ENCODE measurements at regions not wholly inside any gene's neighbourhood (a gene's known extent, or its start where the extent isn't known, plus 50 kb on each side); places are given as distances from the start of the nearest gene placed in this dataset.

DNA sequence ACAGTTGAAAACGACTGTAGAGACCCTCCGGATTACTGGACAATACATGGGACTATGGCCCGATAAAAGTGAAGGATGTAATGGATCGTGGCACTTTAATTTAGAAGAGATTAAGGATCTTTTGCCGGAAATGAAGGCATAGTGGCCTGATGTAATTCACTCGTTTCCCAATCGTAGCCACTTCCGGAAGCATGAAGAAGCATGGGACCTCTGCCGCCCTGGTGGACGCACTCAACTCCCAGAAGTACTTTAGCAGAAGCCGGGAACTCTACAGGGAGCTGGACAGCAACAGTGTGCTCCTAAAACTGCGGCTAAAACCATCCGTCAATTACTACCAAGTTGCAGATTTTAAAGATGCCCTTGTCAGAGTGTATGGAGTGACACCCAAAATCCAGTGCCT lies 59.6 kb upstream of the NUPR2 start:
- TF ChIP-seq, protein P1, sequence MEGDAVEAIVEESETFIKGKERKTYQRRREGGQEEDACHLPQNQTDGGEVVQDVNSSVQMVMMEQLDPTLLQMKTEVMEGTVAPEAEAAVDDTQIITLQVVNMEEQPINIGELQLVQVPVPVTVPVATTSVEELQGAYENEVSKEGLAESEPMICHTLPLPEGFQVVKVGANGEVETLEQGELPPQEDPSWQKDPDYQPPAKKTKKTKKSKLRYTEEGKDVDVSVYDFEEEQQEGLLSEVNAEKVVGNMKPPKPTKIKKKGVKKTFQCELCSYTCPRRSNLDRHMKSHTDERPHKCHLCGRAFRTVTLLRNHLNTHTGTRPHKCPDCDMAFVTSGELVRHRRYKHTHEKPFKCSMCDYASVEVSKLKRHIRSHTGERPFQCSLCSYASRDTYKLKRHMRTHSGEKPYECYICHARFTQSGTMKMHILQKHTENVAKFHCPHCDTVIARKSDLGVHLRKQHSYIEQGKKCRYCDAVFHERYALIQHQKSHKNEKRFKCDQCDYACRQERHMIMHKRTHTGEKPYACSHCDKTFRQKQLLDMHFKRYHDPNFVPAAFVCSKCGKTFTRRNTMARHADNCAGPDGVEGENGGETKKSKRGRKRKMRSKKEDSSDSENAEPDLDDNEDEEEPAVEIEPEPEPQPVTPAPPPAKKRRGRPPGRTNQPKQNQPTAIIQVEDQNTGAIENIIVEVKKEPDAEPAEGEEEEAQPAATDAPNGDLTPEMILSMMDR (conservative IDR thresholded peaks at IDR 0.05; ENCODE audit: low read depth in 2 of 2), result no peak
- TF ChIP-seq EZH2phosphoT487 (IDR thresholded peaks at IDR 0.05; ENCODE audit: unreplicated experiment), result no peak
- TF ChIP-seq POLR2AphosphoS5 (IDR thresholded peaks at IDR 0.05; ENCODE audit: low read depth), result no peak
- no peak for TF ChIP-seq JUNB (IDR thresholded peaks at IDR 0.05; ENCODE audit: unreplicated experiment)
- TF ChIP-seq, protein P2, sequence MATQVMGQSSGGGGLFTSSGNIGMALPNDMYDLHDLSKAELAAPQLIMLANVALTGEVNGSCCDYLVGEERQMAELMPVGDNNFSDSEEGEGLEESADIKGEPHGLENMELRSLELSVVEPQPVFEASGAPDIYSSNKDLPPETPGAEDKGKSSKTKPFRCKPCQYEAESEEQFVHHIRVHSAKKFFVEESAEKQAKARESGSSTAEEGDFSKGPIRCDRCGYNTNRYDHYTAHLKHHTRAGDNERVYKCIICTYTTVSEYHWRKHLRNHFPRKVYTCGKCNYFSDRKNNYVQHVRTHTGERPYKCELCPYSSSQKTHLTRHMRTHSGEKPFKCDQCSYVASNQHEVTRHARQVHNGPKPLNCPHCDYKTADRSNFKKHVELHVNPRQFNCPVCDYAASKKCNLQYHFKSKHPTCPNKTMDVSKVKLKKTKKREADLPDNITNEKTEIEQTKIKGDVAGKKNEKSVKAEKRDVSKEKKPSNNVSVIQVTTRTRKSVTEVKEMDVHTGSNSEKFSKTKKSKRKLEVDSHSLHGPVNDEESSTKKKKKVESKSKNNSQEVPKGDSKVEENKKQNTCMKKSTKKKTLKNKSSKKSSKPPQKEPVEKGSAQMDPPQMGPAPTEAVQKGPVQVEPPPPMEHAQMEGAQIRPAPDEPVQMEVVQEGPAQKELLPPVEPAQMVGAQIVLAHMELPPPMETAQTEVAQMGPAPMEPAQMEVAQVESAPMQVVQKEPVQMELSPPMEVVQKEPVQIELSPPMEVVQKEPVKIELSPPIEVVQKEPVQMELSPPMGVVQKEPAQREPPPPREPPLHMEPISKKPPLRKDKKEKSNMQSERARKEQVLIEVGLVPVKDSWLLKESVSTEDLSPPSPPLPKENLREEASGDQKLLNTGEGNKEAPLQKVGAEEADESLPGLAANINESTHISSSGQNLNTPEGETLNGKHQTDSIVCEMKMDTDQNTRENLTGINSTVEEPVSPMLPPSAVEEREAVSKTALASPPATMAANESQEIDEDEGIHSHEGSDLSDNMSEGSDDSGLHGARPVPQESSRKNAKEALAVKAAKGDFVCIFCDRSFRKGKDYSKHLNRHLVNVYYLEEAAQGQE (IDR thresholded peaks at IDR 0.05; ENCODE audit: unreplicated experiment), result no peak
- no peak for TF ChIP-seq CREB1 (CRISPR knock-in tag; IDR thresholded peaks at IDR 0.05; ENCODE audit: low read depth)
- no peak for TF ChIP-seq EZH2 (IDR thresholded peaks at IDR 0.05; ENCODE audit: low read depth, unreplicated experiment)
- TF ChIP-seq, protein P3, sequence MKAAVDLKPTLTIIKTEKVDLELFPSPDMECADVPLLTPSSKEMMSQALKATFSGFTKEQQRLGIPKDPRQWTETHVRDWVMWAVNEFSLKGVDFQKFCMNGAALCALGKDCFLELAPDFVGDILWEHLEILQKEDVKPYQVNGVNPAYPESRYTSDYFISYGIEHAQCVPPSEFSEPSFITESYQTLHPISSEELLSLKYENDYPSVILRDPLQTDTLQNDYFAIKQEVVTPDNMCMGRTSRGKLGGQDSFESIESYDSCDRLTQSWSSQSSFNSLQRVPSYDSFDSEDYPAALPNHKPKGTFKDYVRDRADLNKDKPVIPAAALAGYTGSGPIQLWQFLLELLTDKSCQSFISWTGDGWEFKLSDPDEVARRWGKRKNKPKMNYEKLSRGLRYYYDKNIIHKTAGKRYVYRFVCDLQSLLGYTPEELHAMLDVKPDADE (IDR thresholded peaks at IDR 0.05), result no peak
- TF ChIP-seq ZNF114 (CRISPR knock-in tag; IDR thresholded peaks at IDR 0.05), result no peak
- no peak for TF ChIP-seq NANOG (IDR thresholded peaks at IDR 0.05; ENCODE audit: borderline replicate concordance)
- no peak for TF ChIP-seq STAT1 (IDR thresholded peaks at IDR 0.05; ENCODE audit: unreplicated experiment)
- TF ChIP-seq ZNF331 (CRISPR knock-in tag; IDR thresholded peaks at IDR 0.05; ENCODE audit: low read depth), result no peak
